Liver (tissue), 3 donors: ENCODE measurements at regions not wholly inside any gene's neighbourhood (a gene's known extent, or its start where the extent isn't known, plus 50 kb on each side); places are given as distances from the start of the nearest gene placed in this dataset.

ENCODE experiments used
- EGR1 ChIP-seq, 2 donors: IDR thresholded peaks; 2 replicates each; pipeline ENCODE4 v1.6.1; 2016 to 2018; ENCODE audit warnings: antibody characterized with exemption in 2 of 2, low read depth in 2 of 2
- GABPA ChIP-seq, 2 donors: IDR thresholded peaks in 1 of 2; conservative IDR thresholded peaks in 1 of 2; 2 replicates each; pipeline ENCODE4 v1.6.1; 2016; ENCODE audit warnings: antibody characterized with exemption in 2 of 2, mild to moderate bottlenecking in 1 of 2, moderate library complexity in 1 of 2
- HNF4A ChIP-seq, 2 donors: conservative IDR thresholded peaks; 2 replicates each; pipeline ENCODE4 v1.6.1; 2016; ENCODE audit warnings: antibody characterized with exemption in 2 of 2, mild to moderate bottlenecking in 2 of 2
- JUND ChIP-seq, 2 donors: IDR thresholded peaks; 2 replicates each; pipeline ENCODE4 v1.6.1; 2016; ENCODE audit warnings: antibody characterized with exemption in 2 of 2
- RAD21 ChIP-seq, 2 donors: IDR thresholded peaks; 2 replicates each; pipeline ENCODE4 v1.6.1; 2016; ENCODE audit warnings: antibody characterized with exemption in 2 of 2, mild to moderate bottlenecking in 2 of 2
- REST ChIP-seq: IDR thresholded peaks from 2 replicates; pipeline ENCODE4 v1.6.1; 2016; ENCODE audit warnings: antibody characterized with exemption, mild to moderate bottlenecking
- RXRA ChIP-seq, 2 donors: IDR thresholded peaks; 2 replicates each; pipeline ENCODE4 v1.6.1; 2017 to 2018; ENCODE audit warnings: antibody characterized with exemption in 2 of 2, mild to moderate bottlenecking in 1 of 2
- SP1 ChIP-seq: IDR thresholded peaks from 2 replicates; pipeline ENCODE4 v1.6.1; 2018; ENCODE audit warnings: antibody characterized with exemption, mild to moderate bottlenecking
- YY1 ChIP-seq: IDR thresholded peaks from 2 replicates; pipeline ENCODE4 v1.6.1; 2016; ENCODE audit warnings: antibody characterized with exemption, mild to moderate bottlenecking
- ZBTB33 ChIP-seq: IDR thresholded peaks from 2 replicates; pipeline ENCODE4 v1.6.1; 2016; ENCODE audit warnings: antibody characterized with exemption
- TF ChIP-seq, protein P1 (sequence below): fragments of 150-350 bp; IDR thresholded peaks from 2 replicates; pipeline ENCODE4 v1.5.1; 2017; ENCODE audit warnings: improper control_type of control experiment, low read depth, low read length; ENCODE audit not compliant: missing input control
- donor health status: healthy.
- donor health status: healthy.

- TF ChIP-seq, protein P1, sequence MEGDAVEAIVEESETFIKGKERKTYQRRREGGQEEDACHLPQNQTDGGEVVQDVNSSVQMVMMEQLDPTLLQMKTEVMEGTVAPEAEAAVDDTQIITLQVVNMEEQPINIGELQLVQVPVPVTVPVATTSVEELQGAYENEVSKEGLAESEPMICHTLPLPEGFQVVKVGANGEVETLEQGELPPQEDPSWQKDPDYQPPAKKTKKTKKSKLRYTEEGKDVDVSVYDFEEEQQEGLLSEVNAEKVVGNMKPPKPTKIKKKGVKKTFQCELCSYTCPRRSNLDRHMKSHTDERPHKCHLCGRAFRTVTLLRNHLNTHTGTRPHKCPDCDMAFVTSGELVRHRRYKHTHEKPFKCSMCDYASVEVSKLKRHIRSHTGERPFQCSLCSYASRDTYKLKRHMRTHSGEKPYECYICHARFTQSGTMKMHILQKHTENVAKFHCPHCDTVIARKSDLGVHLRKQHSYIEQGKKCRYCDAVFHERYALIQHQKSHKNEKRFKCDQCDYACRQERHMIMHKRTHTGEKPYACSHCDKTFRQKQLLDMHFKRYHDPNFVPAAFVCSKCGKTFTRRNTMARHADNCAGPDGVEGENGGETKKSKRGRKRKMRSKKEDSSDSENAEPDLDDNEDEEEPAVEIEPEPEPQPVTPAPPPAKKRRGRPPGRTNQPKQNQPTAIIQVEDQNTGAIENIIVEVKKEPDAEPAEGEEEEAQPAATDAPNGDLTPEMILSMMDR, result no peak
- TF ChIP-seq RXRA (IDR thresholded peaks at IDR 0.05) (no peak), EGR1 (IDR thresholded peaks at IDR 0.05; ENCODE audit: low read depth in 2 of 2) (no peak), REST (no peak), SP1 (no peak), YY1 (no peak), JUND (IDR thresholded peaks at IDR 0.05) (no peak), GABPA (IDR thresholded peaks at IDR 0.05 in 1 of 2, conservative IDR thresholded peaks at IDR 0.05 in 1 of 2) (no peak), ZBTB33 (no peak), HNF4A (conservative IDR thresholded peaks at IDR 0.05) (no peak), RAD21 (IDR thresholded peaks at IDR 0.05) (no peak)
These were observed 241.9 kb downstream of the ANTXR2 start for GRCh38 chr4:79831119-79831528.
